IMR-90 (cell line): ENCODE measurements at regions not wholly inside any gene's neighbourhood (a gene's known extent, or its start where the extent isn't known, plus 50 kb on each side); places are given as distances from the start of the nearest gene placed in this dataset.

Experiments used
- ATAC-seq: fragments of 200-7000 bp; cut with Tn5 transposase; 2 replicates; pipeline ENCODE4 v1.9.1; 2020; ENCODE audit warnings: low read depth, mild to moderate bottlenecking, moderate library complexity
- BruUV-seq: library from RNA; stranded (reverse); fragments of 400-500 nt; replicated peaks from 2 replicates; lab custom pipeline; 2021; lab: Mats Ljungman, UMichigan
- CTCF ChIA-PET: fragments of 300-600 bp; formaldehyde crosslinking; extraction: SDS; loops from one replicate; lab custom pipeline; 2021; ENCODE audit warnings: antibody characterized with exemption; lab: Yijun Ruan, JAX
- POLR2A ChIA-PET: fragments of 300-600 bp; sonication (Branson Sonifier 250); formaldehyde crosslinking; loops from one replicate; lab custom pipeline; 2022; ENCODE audit warnings: antibody characterized with exemption; ENCODE audit not compliant: unreplicated experiment; lab: Charles Lee
- DNase-seq: peaks from one replicate; pipeline ENCODE4 v3.0.0; 2013
- H2AFZ ChIP-seq: replicated peaks from 2 replicates; pipeline ENCODE3; 2013; ENCODE audit warnings: low read length, mild to moderate bottlenecking; ENCODE audit not compliant: poor library complexity
- H2AK5ac ChIP-seq: 2 replicates; pipeline ENCODE4 v1.6.1; 2013; ENCODE audit warnings: low read depth, low read length, inconsistent platforms
- H2AK9ac ChIP-seq: replicated peaks from 2 replicates; pipeline ENCODE3; 2013; ENCODE audit warnings: mild to moderate bottlenecking, low read depth, low read length, moderate library complexity; ENCODE audit not compliant: poor library complexity
- H2BK120ac ChIP-seq: 2 replicates; pipeline ENCODE4 v1.6.1; 2013; ENCODE audit warnings: low read depth, low read length, inconsistent platforms
- H2BK15ac ChIP-seq: 3 replicates; pipeline ENCODE4 v1.6.1; 2013; ENCODE audit warnings: low read depth, low read length, inconsistent platforms
- H2BK20ac ChIP-seq: 2 replicates; pipeline ENCODE4 v1.6.1; 2013; ENCODE audit warnings: low read depth, mild to moderate bottlenecking, inconsistent platforms, low read length, moderate library complexity
- H2BK5ac ChIP-seq: 2 replicates; pipeline ENCODE4 v1.6.1; 2013; ENCODE audit warnings: mild to moderate bottlenecking, low read depth, low read length, inconsistent platforms; ENCODE audit not compliant: poor library complexity, severe bottlenecking
- H3K14ac ChIP-seq: replicated peaks from 2 replicates; pipeline ENCODE4 v1.6.1; 2013; ENCODE audit warnings: low read depth, low read length, inconsistent platforms
- H3K18ac ChIP-seq: 2 replicates; pipeline ENCODE4 v1.6.1; 2013; ENCODE audit warnings: low read depth, low read length, control low read depth
- H3K23ac ChIP-seq: 2 replicates; pipeline ENCODE4 v1.6.1; 2013; ENCODE audit warnings: low read depth, low read length, inconsistent platforms
- H3K27ac ChIP-seq: 2 replicates; pipeline ENCODE4 v1.5.1; 2013; ENCODE audit warnings: mild to moderate bottlenecking, control low read depth, low read length; ENCODE audit not compliant: insufficient read depth
- H3K27me3 ChIP-seq: 2 replicates; pipeline ENCODE4 v1.6.1; 2013; ENCODE audit warnings: low read length; ENCODE audit not compliant: control insufficient read depth, insufficient read depth
- H3K36me3 ChIP-seq: 2 replicates; pipeline ENCODE4 v1.6.1; 2013; ENCODE audit warnings: low read length, mixed read lengths; ENCODE audit not compliant: control insufficient read depth, insufficient read depth
- H3K4ac ChIP-seq: 2 replicates; pipeline ENCODE4 v1.6.1; 2013; ENCODE audit warnings: low read depth, low read length, inconsistent platforms
- H3K4me1 ChIP-seq: 2 replicates; pipeline ENCODE4 v1.6.1; 2013; ENCODE audit warnings: low read length, mixed read lengths; ENCODE audit not compliant: control insufficient read depth, insufficient read depth
- H3K4me2 ChIP-seq: 2 replicates; pipeline ENCODE4 v1.6.1; 2013; ENCODE audit warnings: low read depth, mild to moderate bottlenecking, control low read depth, low read length, moderate library complexity
- H3K4me3 ChIP-seq: 2 replicates; pipeline ENCODE4 v1.5.1; 2013; ENCODE audit warnings: low read depth, mild to moderate bottlenecking, control low read depth, low read length, moderate library complexity; ENCODE audit not compliant: insufficient read depth
- H3K56ac ChIP-seq: 2 replicates; pipeline ENCODE4 v1.6.1; 2013; ENCODE audit warnings: low read length, inconsistent platforms; ENCODE audit not compliant: insufficient read depth; ENCODE audit errors: extremely low read depth
- H3K79me1 ChIP-seq, 2 experiments: 2 replicates each; pipeline ENCODE4 v1.6.1; 2013; ENCODE audit warnings: low read length in 2 of 2, inconsistent platforms in 1 of 2, low read depth in 1 of 2
- H3K9ac ChIP-seq: 2 replicates; pipeline ENCODE4 v1.6.1; 2013; ENCODE audit warnings: low read depth, low read length, control low read depth
- H3K9me1 ChIP-seq: 2 replicates; pipeline ENCODE4 v1.6.1; 2013; ENCODE audit warnings: low read length, inconsistent platforms; ENCODE audit not compliant: insufficient read depth
- H3K9me3 ChIP-seq: 2 replicates; pipeline ENCODE4 v1.6.1; 2013; ENCODE audit warnings: low read length; ENCODE audit not compliant: control insufficient read depth, insufficient read depth
- H4K20me1 ChIP-seq: 2 replicates; pipeline ENCODE4 v1.6.1; 2013; ENCODE audit warnings: low read length, inconsistent platforms; ENCODE audit not compliant: insufficient read depth
- H4K5ac ChIP-seq: 2 replicates; pipeline ENCODE4 v1.6.1; 2013; ENCODE audit warnings: mild to moderate bottlenecking, low read depth, low read length, control low read depth
- H4K8ac ChIP-seq, 2 experiments: 2 replicates each; pipeline ENCODE4 v1.6.1; 2013; ENCODE audit warnings: low read depth in 2 of 2, low read length in 2 of 2, control low read depth in 1 of 2, inconsistent platforms in 1 of 2
- H4K91ac ChIP-seq: 2 replicates; pipeline ENCODE4 v1.6.1; 2013; ENCODE audit warnings: low read depth, low read length, inconsistent platforms; ENCODE audit not compliant: insufficient read depth
- ELK1 ChIP-seq: fragments of 150-350 bp; IDR thresholded peaks from 2 replicates; pipeline ENCODE4 v1.6.1; 2016; ENCODE audit warnings: low read depth, mild to moderate bottlenecking, low read length, moderate library complexity, borderline replicate concordance
- MAFK ChIP-seq: IDR thresholded peaks from 2 replicates; pipeline ENCODE4 v1.6.1; 2012; ENCODE audit warnings: low read depth, low read length, improper control_type of control experiment
- MXI1 ChIP-seq: IDR thresholded peaks from 2 replicates; pipeline ENCODE4 v1.6.1; 2012; ENCODE audit warnings: low read depth, mild to moderate bottlenecking, low read length, moderate library complexity, borderline replicate concordance
- RAD21 ChIP-seq: IDR thresholded peaks from 2 replicates; pipeline ENCODE4 v1.6.1; 2012; ENCODE audit warnings: low read length, improper control_type of control experiment
- USF2 ChIP-seq: fragments of 150-350 bp; IDR thresholded peaks from 2 replicates; pipeline ENCODE4 v1.6.1; 2017; ENCODE audit warnings: mild to moderate bottlenecking, antibody characterized with exemption, low read length, low read depth
- WGBS, 2 experiments: methylation state at CpG; one replicate each; pipeline versions ENCODE4 v1.1.5 to v1.1.7; 2013; ENCODE audit warnings: missing lambda C conversion rate in 2 of 2; ENCODE audit not compliant: insufficient read length in 1 of 2; ENCODE audit errors: extremely low coverage in 2 of 2; 5-methylcytosine and 5-hydroxymethylcytosine counted together
- dilution Hi-C: fragments of 300-500 bp; cut with HindIII; formaldehyde crosslinking; loops from one replicate; pipeline ENCODE4 v1.14.3; 2018; ENCODE audit warnings: low sequenced_read_pairs; ENCODE audit not compliant: unreplicated experiment
- in situ Hi-C: fragments of 300-500 bp; cut with MboI; formaldehyde crosslinking; loops from 3 replicates; pipeline ENCODE4 v1.14.3; 2019; ENCODE audit warnings: low sequenced_read_pairs, inconsistent platforms, mixed read lengths
- intact Hi-C: fragments of 100-400 bp; cut with micrococcal nuclease; formaldehyde crosslinking; loops from 2 replicates; pipeline ENCODE4 v1.10.0; 2022

- POLR2A ChIA-PET, result no interaction called here
- no peak for DNase-seq
- H2AFZ ChIP-seq, result no peak overlapping the region
- no peak overlapping the region for H3K27ac ChIP-seq
- no peaks in the 10 kb centered on the region for H3K36me3 ChIP-seq
- no peak overlapping the region for H2AK5ac ChIP-seq
- H3K9ac ChIP-seq, result no peak overlapping the region
- no peak overlapping the region for H3K4me3 ChIP-seq
- WGBS, 2 experiments, result 49% methylated on average over 3 of the region's 5 CpGs; no CpG with 5 or more reads in 1 of the 2 experiments
- in situ Hi-C loops, result no loop called here
- H3K9me3 ChIP-seq, result peaks cover 4% of the 10 kb centered on the region
- H2BK15ac ChIP-seq, result no peak overlapping the region
- no peaks in the 10 kb centered on the region for H3K9me1 ChIP-seq
- no TSS peak for BruUV-seq
- no peak overlapping the region for H3K14ac ChIP-seq
- no peak overlapping the region for H3K4ac ChIP-seq
- H3K4me1 ChIP-seq, result no peaks in the 10 kb centered on the region
- H3K79me1 ChIP-seq, result no peaks in the 10 kb centered on the region
- no peak overlapping the region for H4K5ac ChIP-seq
- H3K18ac ChIP-seq, result no peak overlapping the region
- no peak overlapping the region for H4K8ac ChIP-seq
- no peak overlapping the region for H2BK20ac ChIP-seq
- H3K4me2 ChIP-seq, result no peak overlapping the region
- CTCF ChIA-PET, result no interaction called here
- intact Hi-C loops, result no loop called here
- no peaks in the 10 kb centered on the region for H3K27me3 ChIP-seq
- no peak overlapping the region for H3K56ac ChIP-seq
- H2BK5ac ChIP-seq, result no peak overlapping the region
- no peak overlapping the region for H3K23ac ChIP-seq
- no peak overlapping the region for H2AK9ac ChIP-seq
- dilution Hi-C loops, result no loop called here
- no peak for ATAC-seq
- H4K20me1 ChIP-seq, result no peaks in the 10 kb centered on the region
- no peak for TF ChIP-seq USF2
- peak; percentile 11; the same call in 1 of the 2 replicates for TF ChIP-seq MAFK
- TF ChIP-seq ELK1, result no peak
- no peak for TF ChIP-seq RAD21
- TF ChIP-seq MXI1, result no peak
- H4K91ac ChIP-seq, result no peak overlapping the region
- H2BK120ac ChIP-seq, result no peak overlapping the region
These were observed 1536.2 kb downstream of the AACS start for GRCh38 chr12:126601184-126602170.
